ENCODE measurements at regions not wholly inside any gene's neighbourhood (a gene's known extent, or its start where the extent isn't known, plus 50 kb on each side); places are given as distances from the start of the nearest gene placed in this dataset.

GRCh38 chr6:49072885-49073620, 390.0 kb downstream of the MMUT start:
- TF ChIP-seq CEBPB (IDR thresholded peaks at IDR 0.05) (no peak), REST (IDR thresholded peaks at IDR 0.05; ENCODE audit: low read depth) (no peak), EP300 (IDR thresholded peaks at IDR 0.05; ENCODE audit: borderline replicate concordance) (no peak), TAF1 (IDR thresholded peaks at IDR 0.05; ENCODE audit: low read depth) (no peak), RAD21 (IDR thresholded peaks at IDR 0.05; ENCODE audit: low read depth) (no peak), EGR1 (IDR thresholded peaks at IDR 0.05) (no peak), MAX (IDR thresholded peaks at IDR 0.05) (no peak), USF1 (IDR thresholded peaks at IDR 0.05) (no peak), YY1 (IDR thresholded peaks at IDR 0.05; ENCODE audit: low read depth) (no peak), FOXM1 (IDR thresholded peaks at IDR 0.05; ENCODE audit: borderline replicate concordance, low read depth) (no peak), TCF12 (IDR thresholded peaks at IDR 0.05; ENCODE audit: low read depth) (no peak), NFIC (IDR thresholded peaks at IDR 0.05) (no peak), ZBTB7A (IDR thresholded peaks at IDR 0.05; ENCODE audit: low read depth) (no peak)

Measured in Ishikawa (cell line).